Heart left ventricle (tissue), 16 donors: ENCODE measurements at regions not wholly inside any gene's neighbourhood (a gene's known extent, or its start where the extent isn't known, plus 50 kb on each side); places are given as distances from the start of the nearest gene placed in this dataset.

ENCODE experiments used
- ATAC-seq, 4 donors: fragments of 200-7000 bp; cut with Tn5 transposase; one replicate each; pipeline ENCODE4 v1.9.1; 2020 to 2022; ENCODE audit warnings: moderate library complexity in 4 of 4, mild to moderate bottlenecking in 3 of 4, moderate number of reproducible peaks in 1 of 4
- DNase-seq, 5 donors: peaks; one replicate each; pipeline ENCODE4 v3.0.0-alpha.2; 2020
- H3K27ac ChIP-seq, 12 donors: fragments of 200-600 bp; sonication (generic) in 4 of 12; one replicate each; pipeline versions ENCODE4 v1.5.0 to v1.8.0; 2016 to 2022; ENCODE audit warnings: mild to moderate bottlenecking in 2 of 12
- H3K27me3 ChIP-seq, 9 donors: fragments of 200-600 bp; sonication (generic) in 2 of 9; one replicate each; pipeline versions ENCODE4 v1.5.1 to v1.8.0; 2016 to 2022; ENCODE audit warnings: mild to moderate bottlenecking in 3 of 9
- H3K36me3 ChIP-seq, 9 donors: fragments of 200-600 bp; sonication (generic) in 2 of 9; one replicate each; pipeline versions ENCODE4 v1.5.0 to v1.8.0; 2018 to 2022; ENCODE audit warnings: mild to moderate bottlenecking in 2 of 9
- H3K4me1 ChIP-seq, 12 donors: fragments of 200-600 bp; sonication (generic) in 4 of 12; one replicate each; pipeline versions ENCODE4 v1.5.0 to v1.8.0; 2016 to 2022; ENCODE audit warnings: mild to moderate bottlenecking in 3 of 12
- H3K4me3 ChIP-seq, 12 donors: fragments of 200-600 bp; sonication (generic) in 4 of 12; one replicate each; pipeline versions ENCODE4 v1.5.0 to v1.8.0; 2017 to 2022; ENCODE audit warnings: mild to moderate bottlenecking in 9 of 12, moderate library complexity in 4 of 12
- H3K9me3 ChIP-seq, 12 donors: fragments of 200-600 bp; sonication (generic) in 4 of 12; one replicate each; pipeline versions ENCODE4 v1.5.0 to v1.8.0; 2016 to 2022; ENCODE audit warnings: mild to moderate bottlenecking in 1 of 12
- POLR2A ChIP-seq, 2 donors: fragments of 450-650 bp; IDR thresholded peaks; one replicate each; pipeline ENCODE4 v1.6.1; 2017; ENCODE audit warnings: antibody characterized with exemption in 2 of 2, mild to moderate bottlenecking in 2 of 2, moderate library complexity in 2 of 2
- WGBS, 4 donors: extraction: QIAGEN DNeasy Blood & Tissue Kit in 2 of 4; methylation state at CpG; one replicate each; pipeline versions ENCODE4 v1.1.5 to v1.1.7; 2013 to 2018; 5-methylcytosine and 5-hydroxymethylcytosine counted together
- intact Hi-C, 10 donors: fragments of 100-400 bp; cut with DNase I; formaldehyde crosslinking; loops; one replicate each; pipeline versions ENCODE4 v1.11.1 to v1.14.2; 2022
- TF ChIP-seq, protein P1 (sequence below), 12 donors: fragments of 200-600 bp; sonication (generic) in 4 of 12; IDR thresholded peaks; one replicate each; pipeline versions ENCODE4 v1.5.0 to v1.8.0; 2018 to 2022; ENCODE audit warnings: antibody characterized with exemption in 12 of 12, mild to moderate bottlenecking in 5 of 12
- donor health status: ischemic (EF 13 %, LVEDD 7.1; RV severe dilation, severe dysfunction).
- donor health status: healthy with polysubstance abuse.
- donor health status: DM: no; HTN: yes; CAD: no.
- donor health status: DM: no; HTN: no; CAD: no.
- donor health status: ischemic (EF 25% LVEDD 6.9; RV normal size, moderate dysfunction).
- donor health status: ischemic (EF 25% LVEDD 5.7; RV mildly dilated, moderate dysfunction).
- donor health status: healthy.
- donor health status: DM: yes; HTN: yes; CAD: no.
- donor health status: ischemic (EF 35%, LVEDD 5.7; RV mildly dilated, moderate dysfunction).
- donor health status: nonischemic (EF 11% LVEDD 7.7; RV severe dilation, severe dysfunction).
- donor health status: DM: yes; HTN: yes; CAD: no.
- donor health status: PGD.
- donor health status: ischemic (EF 29% LVEDD 5.4; RV normal size, mild dysfunction).
- donor health status: nonischemic (EF 23%, LVEDD 6.1; RV moderate dilation, normal function).

DNA sequence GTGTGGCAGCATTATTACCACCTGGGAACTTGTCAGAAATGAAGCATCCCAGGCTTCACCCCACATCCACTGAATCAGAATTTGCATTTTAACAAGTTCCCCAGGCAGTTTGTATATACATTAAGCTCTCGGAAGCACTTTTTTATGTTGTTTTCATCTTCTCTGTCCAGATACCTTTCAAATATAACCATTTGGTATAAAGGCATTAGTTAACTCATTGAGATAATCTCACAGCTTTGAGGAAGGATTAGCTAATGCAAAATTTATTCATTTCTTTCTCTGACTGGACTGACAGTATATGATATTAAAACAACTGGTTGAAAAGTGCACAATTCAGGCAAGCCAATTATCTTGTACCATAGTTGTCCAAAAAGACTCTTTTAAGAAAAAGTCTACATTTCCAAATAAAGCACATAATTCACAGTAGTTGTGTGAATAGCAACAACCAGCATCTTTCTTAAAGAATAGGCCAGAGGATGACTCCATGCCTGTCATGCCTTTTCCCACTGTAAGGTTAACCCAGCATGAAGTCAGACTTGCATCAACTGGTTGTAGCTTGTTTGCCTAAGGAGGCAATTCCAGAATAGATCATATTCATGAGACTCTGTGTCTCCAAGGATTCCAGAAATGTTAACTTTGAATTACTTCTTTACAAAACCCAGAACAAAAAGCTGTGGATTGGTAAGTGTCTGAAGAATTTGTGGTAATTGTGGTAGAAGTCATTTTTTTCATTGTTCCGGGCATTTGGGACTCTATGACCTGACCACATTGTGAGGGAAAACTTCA is 254.3 kb upstream of the SESN3 start:
- Histone ChIP-seq H3K4me3 (no peak overlapping the region), H3K27me3 (no peaks in the 10 kb centered on the region), H3K36me3 (no peaks in the 10 kb centered on the region), H3K27ac (no peak overlapping the region), H3K9me3 (peaks cover 0 to 4% (median 0%) of the 10 kb centered on the region in 12 donors), H3K4me1 (peaks cover 0 to 5% (median 0%) of the 10 kb centered on the region in 12 donors)
- ATAC-seq = no peak
- intact Hi-C loops = no loop called here
- TF ChIP-seq, protein P1, sequence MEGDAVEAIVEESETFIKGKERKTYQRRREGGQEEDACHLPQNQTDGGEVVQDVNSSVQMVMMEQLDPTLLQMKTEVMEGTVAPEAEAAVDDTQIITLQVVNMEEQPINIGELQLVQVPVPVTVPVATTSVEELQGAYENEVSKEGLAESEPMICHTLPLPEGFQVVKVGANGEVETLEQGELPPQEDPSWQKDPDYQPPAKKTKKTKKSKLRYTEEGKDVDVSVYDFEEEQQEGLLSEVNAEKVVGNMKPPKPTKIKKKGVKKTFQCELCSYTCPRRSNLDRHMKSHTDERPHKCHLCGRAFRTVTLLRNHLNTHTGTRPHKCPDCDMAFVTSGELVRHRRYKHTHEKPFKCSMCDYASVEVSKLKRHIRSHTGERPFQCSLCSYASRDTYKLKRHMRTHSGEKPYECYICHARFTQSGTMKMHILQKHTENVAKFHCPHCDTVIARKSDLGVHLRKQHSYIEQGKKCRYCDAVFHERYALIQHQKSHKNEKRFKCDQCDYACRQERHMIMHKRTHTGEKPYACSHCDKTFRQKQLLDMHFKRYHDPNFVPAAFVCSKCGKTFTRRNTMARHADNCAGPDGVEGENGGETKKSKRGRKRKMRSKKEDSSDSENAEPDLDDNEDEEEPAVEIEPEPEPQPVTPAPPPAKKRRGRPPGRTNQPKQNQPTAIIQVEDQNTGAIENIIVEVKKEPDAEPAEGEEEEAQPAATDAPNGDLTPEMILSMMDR (IDR thresholded peaks at IDR 0.05) = no peak
- no peak for TF ChIP-seq POLR2A (IDR thresholded peaks at IDR 0.05)
- WGBS, 4 donors = 64 to 97% (median 88%) methylated on average over 2 of the region's 2 CpGs
- DNase-seq = no peak

DNA sequence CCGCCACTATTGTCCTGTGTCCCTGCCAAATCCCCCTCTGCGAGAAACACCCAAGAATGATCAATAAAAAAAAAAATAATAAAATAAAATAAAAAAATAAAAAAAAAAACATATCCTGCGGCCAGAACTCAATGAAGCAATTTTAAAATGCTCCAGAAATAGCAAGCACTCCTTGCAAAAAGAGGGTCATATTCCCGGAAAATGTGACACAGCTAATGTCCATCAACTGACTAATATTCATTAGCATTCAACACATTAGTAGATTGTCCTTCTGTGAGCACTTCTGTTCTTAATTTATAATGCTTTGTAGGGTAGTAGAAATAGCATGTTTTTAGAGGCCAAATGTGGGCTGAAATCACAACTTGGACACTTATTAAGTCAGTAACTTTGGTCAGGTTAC is 252.3 kb upstream of the SESN3 start:
- no peaks in the 10 kb centered on the region for H3K9me3 ChIP-seq
- peak in 2 of 4 donors; percentile 30 to 45 for ATAC-seq
- intact Hi-C loops = no loop called here
- DNase-seq = no peak
- peaks cover 0 to 5% (median 0%) of the 10 kb centered on the region in 12 donors for H3K4me1 ChIP-seq
- 77 to 90% (median 84%) methylated on average over 4 of the region's 4 CpGs for WGBS, 4 donors
- H3K36me3 ChIP-seq = no peaks in the 10 kb centered on the region
- no peak for TF ChIP-seq POLR2A (IDR thresholded peaks at IDR 0.05)
- TF ChIP-seq, protein P1 (IDR thresholded peaks at IDR 0.05) = no peak
- H3K4me3 ChIP-seq = no peak overlapping the region
- H3K27me3 ChIP-seq = no peaks in the 10 kb centered on the region
- H3K27ac ChIP-seq = peak overlapping the region in 1 of 12 donors; percentile 37

DNA sequence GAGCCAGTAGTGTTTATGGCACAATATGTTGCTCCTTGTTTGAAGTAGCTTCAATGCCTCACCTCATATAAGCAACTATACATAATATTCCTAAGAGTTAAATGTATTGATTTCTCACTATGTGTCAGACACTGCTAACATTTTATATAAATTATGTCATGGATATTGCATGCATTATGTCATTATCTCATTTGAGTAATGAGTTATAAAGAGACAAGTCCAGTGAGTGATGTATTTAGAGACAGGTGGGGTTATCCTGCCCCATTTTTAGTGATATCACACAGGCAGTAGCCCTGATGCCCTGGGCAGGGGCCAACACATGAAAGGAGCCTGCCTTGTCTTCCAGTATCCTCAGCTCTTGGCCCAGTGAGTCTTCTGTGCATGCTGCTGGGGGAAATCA is 247.0 kb upstream of the SESN3 start:
- Histone ChIP-seq H3K27me3 (no peaks in the 10 kb centered on the region), H3K27ac (no peak overlapping the region), H3K4me3 (no peak overlapping the region), H3K4me1 (no peaks in the 10 kb centered on the region), H3K9me3 (peaks cover 0 to 4% (median 0%) of the 10 kb centered on the region in 12 donors), H3K36me3 (no peaks in the 10 kb centered on the region)
- ATAC-seq (no peak), DNase-seq (no peak)
- intact Hi-C loops = no loop called here
- TF ChIP-seq POLR2A (IDR thresholded peaks at IDR 0.05) = no peak
- TF ChIP-seq, protein P1 (IDR thresholded peaks at IDR 0.05) = no peak

DNA sequence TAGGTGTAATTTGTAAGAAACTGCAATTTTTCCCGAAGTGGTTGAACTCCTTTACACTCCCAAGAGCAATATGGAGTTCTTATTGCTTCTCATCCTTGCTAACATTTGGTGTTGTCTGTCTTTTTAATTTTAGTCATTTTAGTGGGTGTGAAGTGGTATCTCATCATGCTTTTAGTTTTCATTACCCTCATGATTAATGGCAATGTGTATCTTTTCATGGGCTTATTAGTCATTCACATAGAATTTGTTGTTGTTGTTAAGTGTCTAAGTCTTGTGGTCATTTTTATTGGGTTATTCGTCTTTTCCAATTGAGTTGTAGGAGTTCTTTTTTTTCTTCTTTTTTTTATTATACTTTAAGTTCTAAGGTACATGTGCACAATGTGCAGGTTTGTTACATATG is 238.3 kb upstream of the SESN3 start:
- no peak for TF ChIP-seq POLR2A (IDR thresholded peaks at IDR 0.05)
- TF ChIP-seq, protein P1 (IDR thresholded peaks at IDR 0.05) = no peak
- Histone ChIP-seq H3K27me3 (no peaks in the 10 kb centered on the region), H3K36me3 (no peaks in the 10 kb centered on the region), H3K4me3 (no peak overlapping the region), H3K27ac (no peak overlapping the region), H3K9me3 (no peaks in the 10 kb centered on the region), H3K4me1 (no peaks in the 10 kb centered on the region)
- WGBS, 4 donors = 86 to 95% (median 92%) methylated on average over 2 of the region's 2 CpGs
- DNase-seq = no peak
- intact Hi-C loops = no loop called here
- ATAC-seq = no peak
